ENCODE measurements at regions not wholly inside any gene's neighbourhood (a gene's known extent, or its start where the extent isn't known, plus 50 kb on each side); places are given as distances from the start of the nearest gene placed in this dataset.

- no peaks in the 10 kb centered on the region for H3K9me3 ChIP-seq
- WGBS, 3 donors: 73 to 86% (median 77%) methylated on average over 5 of the region's 5 CpGs
- H3K4me3 ChIP-seq: no peak overlapping the region
- no peaks in the 10 kb centered on the region for H3K27me3 ChIP-seq (ENCODE audit: insufficient read depth in 3 of 3, low read length in 2 of 3)
- intact Hi-C loops (cut with DNase I): loop anchor here in 1 of 2 donors (5.0 kb wide), 1 partner anchor 579 kb away; no protein-coding TSS in a partner anchor
- TF ChIP-seq, protein P1, sequence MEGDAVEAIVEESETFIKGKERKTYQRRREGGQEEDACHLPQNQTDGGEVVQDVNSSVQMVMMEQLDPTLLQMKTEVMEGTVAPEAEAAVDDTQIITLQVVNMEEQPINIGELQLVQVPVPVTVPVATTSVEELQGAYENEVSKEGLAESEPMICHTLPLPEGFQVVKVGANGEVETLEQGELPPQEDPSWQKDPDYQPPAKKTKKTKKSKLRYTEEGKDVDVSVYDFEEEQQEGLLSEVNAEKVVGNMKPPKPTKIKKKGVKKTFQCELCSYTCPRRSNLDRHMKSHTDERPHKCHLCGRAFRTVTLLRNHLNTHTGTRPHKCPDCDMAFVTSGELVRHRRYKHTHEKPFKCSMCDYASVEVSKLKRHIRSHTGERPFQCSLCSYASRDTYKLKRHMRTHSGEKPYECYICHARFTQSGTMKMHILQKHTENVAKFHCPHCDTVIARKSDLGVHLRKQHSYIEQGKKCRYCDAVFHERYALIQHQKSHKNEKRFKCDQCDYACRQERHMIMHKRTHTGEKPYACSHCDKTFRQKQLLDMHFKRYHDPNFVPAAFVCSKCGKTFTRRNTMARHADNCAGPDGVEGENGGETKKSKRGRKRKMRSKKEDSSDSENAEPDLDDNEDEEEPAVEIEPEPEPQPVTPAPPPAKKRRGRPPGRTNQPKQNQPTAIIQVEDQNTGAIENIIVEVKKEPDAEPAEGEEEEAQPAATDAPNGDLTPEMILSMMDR (IDR thresholded peaks at IDR 0.05): no peak
- H3K27ac ChIP-seq: no peak overlapping the region
- ATAC-seq (no peak), DNase-seq (no peak)
- no peaks in the 10 kb centered on the region for H3K4me1 ChIP-seq
- no peaks in the 10 kb centered on the region for H3K36me3 ChIP-seq (ENCODE audit: insufficient read depth in 1 of 2, low read depth in 1 of 2)
These were observed 96.2 kb upstream of the STK39 start for GRCh38 chr2:168343586-168343985.

GRCh38 chr2:168344706-168345105, 97.3 kb upstream of the STK39 start:
- Histone ChIP-seq H3K4me3 (no peak overlapping the region), H3K36me3 (ENCODE audit: insufficient read depth in 1 of 2, low read depth in 1 of 2) (no peaks in the 10 kb centered on the region), H3K27me3 (ENCODE audit: insufficient read depth in 3 of 3, low read length in 2 of 3) (no peaks in the 10 kb centered on the region), H3K4me1 (no peaks in the 10 kb centered on the region), H3K27ac (no peak overlapping the region), H3K9me3 (no peaks in the 10 kb centered on the region)
- TF ChIP-seq, protein P1 (IDR thresholded peaks at IDR 0.05): no peak
- WGBS, 3 donors: 52 to 71% (median 62%) methylated on average over 5 of the region's 5 CpGs
- DNase-seq: no peak
- intact Hi-C loops (cut with DNase I): loop anchor here (5.0 kb wide), 3 partner anchors 113 to 578 kb away; partner anchors contain the start of gene CERS6 (in 1 of the 2)
- ATAC-seq: no peak

DNA sequence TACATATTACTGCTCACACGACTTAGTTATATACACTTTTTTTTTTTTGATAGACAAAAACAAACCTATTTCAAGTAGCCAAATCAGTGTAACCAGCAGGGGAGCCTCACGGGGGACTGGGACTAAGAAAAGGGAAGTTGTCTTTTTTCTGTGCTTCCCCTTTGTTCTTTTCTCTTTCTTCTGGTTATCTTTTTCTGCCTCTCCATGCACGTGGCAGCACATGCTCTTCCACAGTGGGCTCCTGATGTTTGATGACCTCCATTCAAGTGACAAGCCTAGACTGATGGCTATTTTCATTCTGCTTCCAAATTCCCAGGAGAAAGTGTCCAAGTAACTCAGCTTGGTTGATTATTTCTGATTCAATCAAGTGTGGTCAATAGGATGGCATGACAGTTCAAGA, 98.2 kb upstream of the STK39 start:
- DNase-seq: no peak
- H3K4me1 ChIP-seq: no peaks in the 10 kb centered on the region
- no peaks in the 10 kb centered on the region for H3K27me3 ChIP-seq (ENCODE audit: insufficient read depth in 3 of 3, low read length in 2 of 3)
- TF ChIP-seq, protein P1 (IDR thresholded peaks at IDR 0.05): no peak
- H3K4me3 ChIP-seq: no peak overlapping the region
- ATAC-seq: no peak
- no peaks in the 10 kb centered on the region for H3K36me3 ChIP-seq (ENCODE audit: insufficient read depth in 1 of 2, low read depth in 1 of 2)
- H3K9me3 ChIP-seq: no peaks in the 10 kb centered on the region
- WGBS, 3 donors: 50 to 59% (median 59%) methylated on average over 3 of the region's 3 CpGs
- H3K27ac ChIP-seq: no peak overlapping the region
- intact Hi-C loops (cut with DNase I): loop anchor here (5.0 kb wide), 3 partner anchors 112 to 577 kb away; partner anchors contain the start of gene CERS6 (in 1 of the 2)

GRCh38 chr2:168346725-168347477, 99.5 kb upstream of the STK39 start:
- ATAC-seq (peak; percentile 81 to 97 (median 86)), DNase-seq (peak; percentile 39 to 64)
- no peaks in the 10 kb centered on the region for H3K27me3 ChIP-seq (ENCODE audit: insufficient read depth in 3 of 3, low read length in 2 of 3)
- no peaks in the 10 kb centered on the region for H3K4me1 ChIP-seq
- WGBS, 3 donors: 18 to 21% (median 19%) methylated on average over 13 of the region's 13 CpGs
- intact Hi-C loops (cut with DNase I): loop anchor here (1.0 to 5.0 kb wide), 6 partner anchors 110 to 575 kb away; partner anchors contain the start of gene CERS6 (in 1 of the 2)
- H3K27ac ChIP-seq: no peak overlapping the region
- H3K36me3 ChIP-seq (ENCODE audit: insufficient read depth in 1 of 2, low read depth in 1 of 2): no peaks in the 10 kb centered on the region
- H3K9me3 ChIP-seq: no peaks in the 10 kb centered on the region
- peak overlapping the region; percentile 67 for H3K4me3 ChIP-seq
- TF ChIP-seq, protein P1 (IDR thresholded peaks at IDR 0.05): peak; percentile 86
